SK-N-SH (cell line): ENCODE measurements at regions not wholly inside any gene's neighbourhood (a gene's known extent, or its start where the extent isn't known, plus 50 kb on each side); places are given as distances from the start of the nearest gene placed in this dataset.

Experiments used
- CTCF ChIA-PET: fragments of 300-600, 350-600 bp; formaldehyde crosslinking; extraction: SDS; loops from one replicate; lab custom pipeline; 2021; lab: Yijun Ruan, JAX
- POLR2A ChIA-PET: fragments of 350-600 bp; sonication (Branson Sonifier 250); formaldehyde crosslinking; extraction: SDS; loops from one replicate; lab custom pipeline; 2020; ENCODE audit warnings: antibody characterized with exemption, inconsistent platforms; lab: Yijun Ruan, JAX
- DNase-seq: peaks from one replicate; pipeline ENCODE4 v3.0.0; 2012
- H2AFZ ChIP-seq: fragments of 200-600 bp; sonication (generic); 2 replicates; pipeline ENCODE4 v1.8.1; 2016; ENCODE audit warnings: antibody characterized with exemption, mild to moderate bottlenecking, low read depth
- H3F3A ChIP-seq: fragments of 200-600 bp; sonication (generic); replicated peaks from 2 replicates; pipeline ENCODE3; 2016; ENCODE audit warnings: antibody characterized with exemption, mild to moderate bottlenecking; ENCODE audit not compliant: insufficient read depth
- H3K27ac ChIP-seq, 2 experiments: fragments of 200-500 bp in 1 of 2; fragments of 200-600 bp in 1 of 2; sonication (Bioruptor generic) in 1 of 2; sonication (generic), shearing (Covaris generic) in 1 of 2; 2 replicates each; pipeline versions ENCODE4 v1.5.1 to v1.6.1; 2014 to 2016; ENCODE audit warnings: low read depth in 2 of 2, inconsistent platforms in 1 of 2, low read length in 1 of 2, mild to moderate bottlenecking in 1 of 2, mixed read lengths in 1 of 2
- H3K27me3 ChIP-seq: fragments of 200-600 bp; sonication (generic), shearing (Covaris generic); 2 replicates; pipeline ENCODE4 v1.6.1; 2016; ENCODE audit warnings: mixed run types; ENCODE audit not compliant: insufficient read depth
- H3K36me3 ChIP-seq, 2 experiments: fragments of 200-500 bp in 1 of 2; fragments of 200-600 bp in 1 of 2; sonication (Bioruptor generic) in 1 of 2; sonication (generic) in 1 of 2; replicated peaks in 1 of 2; 2 replicates each; pipeline versions ENCODE3 to v1.5.1; 2014 to 2016; ENCODE audit warnings: low read length in 1 of 2, mild to moderate bottlenecking in 1 of 2; ENCODE audit not compliant: insufficient read depth in 2 of 2, control insufficient read depth in 1 of 2
- H3K4me1 ChIP-seq, 2 experiments: fragments of 200-500 bp in 1 of 2; fragments of 200-600 bp in 1 of 2; sonication (Bioruptor generic) in 1 of 2; sonication (generic), shearing (Covaris generic) in 1 of 2; 2 replicates each; pipeline versions ENCODE4 v1.5.1 to v1.6.1; 2014 to 2016; ENCODE audit warnings: low read depth in 1 of 2, low read length in 1 of 2, mixed run types in 1 of 2; ENCODE audit not compliant: insufficient read depth in 2 of 2, control insufficient read depth in 1 of 2
- H3K4me2 ChIP-seq: fragments of 200-600 bp; sonication (generic), shearing (Covaris generic); 2 replicates; pipeline ENCODE4 v1.6.1; 2017; ENCODE audit warnings: mixed run types
- H3K4me3 ChIP-seq, 2 experiments: fragments of 200-500 bp in 1 of 2; fragments of 200-600 bp in 1 of 2; sonication (Bioruptor generic) in 1 of 2; sonication (generic), shearing (Covaris generic) in 1 of 2; 2 replicates each; pipeline versions ENCODE4 v1.5.1 to v1.8.1; 2014 to 2016; ENCODE audit warnings: low read depth in 2 of 2, inconsistent platforms in 1 of 2, low read length in 1 of 2, mild to moderate bottlenecking in 1 of 2, mixed read lengths in 1 of 2, moderate library complexity in 1 of 2
- H3K79me2 ChIP-seq: fragments of 200-600 bp; sonication (generic); 2 replicates; pipeline ENCODE4 v1.8.1; 2017; ENCODE audit warnings: mild to moderate bottlenecking; ENCODE audit not compliant: insufficient read depth
- H3K9ac ChIP-seq: fragments of 200-600 bp; sonication (generic); 2 replicates; pipeline ENCODE4 v1.6.1; 2017; ENCODE audit warnings: mixed run types
- H3K9me2 ChIP-seq: fragments of 200-600 bp; sonication (generic); 2 replicates; pipeline ENCODE4 v1.6.1; 2017; ENCODE audit warnings: mixed run types
- H3K9me3 ChIP-seq: fragments of 200-600 bp; sonication (generic); 2 replicates; pipeline ENCODE4 v1.6.1; 2017; ENCODE audit warnings: mixed run types, mild to moderate bottlenecking, moderate library complexity
- H4K20me1 ChIP-seq: fragments of 200-600 bp; sonication (generic); 2 replicates; pipeline ENCODE4 v1.6.1; 2017; ENCODE audit warnings: mild to moderate bottlenecking, mixed run types; ENCODE audit not compliant: insufficient read depth
- CTCF ChIP-seq: fragments of 200-600 bp; sonication (generic); IDR thresholded peaks from 2 replicates; pipeline ENCODE4 v1.6.1; 2017; ENCODE audit warnings: antibody characterized with exemption, mild to moderate bottlenecking, moderate library complexity
- EP300 ChIP-seq, 2 experiments: IDR thresholded peaks; 2 replicates each; pipeline versions ENCODE4 v1.4.0 to v1.6.1; 2012; ENCODE audit warnings: borderline replicate concordance in 1 of 2, low read depth in 1 of 2, low read length in 1 of 2
- EZH2phosphoT487 ChIP-seq: fragments of 200-600 bp; sonication (generic); IDR thresholded peaks from 2 replicates; pipeline ENCODE4 v1.6.1; 2017; ENCODE audit warnings: low read depth, mixed run types, mild to moderate bottlenecking, antibody characterized with exemption, moderate library complexity, borderline replicate concordance
- GATA2 ChIP-seq: sonication (generic); formaldehyde crosslinking; IDR thresholded peaks from 2 replicates; pipeline ENCODE4 v1.5.0; 2020; ENCODE audit warnings: mild to moderate bottlenecking, missing genetic modification reagents
- MEF2A ChIP-seq: IDR thresholded peaks from 2 replicates; pipeline ENCODE4 v1.4.0; 2012; ENCODE audit warnings: low read depth, borderline replicate concordance
- MXI1 ChIP-seq: IDR thresholded peaks from 2 replicates; pipeline ENCODE4 v1.6.1; 2012; ENCODE audit warnings: mild to moderate bottlenecking, low read depth, low read length, improper control_type of control experiment
- NFIC ChIP-seq: IDR thresholded peaks from 2 replicates; pipeline ENCODE4 v1.4.0; 2012; ENCODE audit warnings: borderline replicate concordance
- NRF1 ChIP-seq: IDR thresholded peaks from 2 replicates; pipeline ENCODE4 v1.6.1; 2012; ENCODE audit warnings: low read depth, mild to moderate bottlenecking, low read length
- PBX3 ChIP-seq: IDR thresholded peaks from 2 replicates; pipeline ENCODE4; 2012
- RAD21 ChIP-seq: IDR thresholded peaks from 2 replicates; pipeline ENCODE4 v1.6.1; 2012; ENCODE audit warnings: mild to moderate bottlenecking, low read length
- RXRA ChIP-seq: IDR thresholded peaks from 2 replicates; pipeline ENCODE4 v1.4.0; 2012; ENCODE audit warnings: low read depth, mild to moderate bottlenecking, borderline replicate concordance
- SIN3A ChIP-seq: IDR thresholded peaks from 2 replicates; pipeline ENCODE4 v1.6.1; 2012; ENCODE audit warnings: low read depth, mild to moderate bottlenecking, low read length, moderate library complexity, borderline replicate concordance
- SMC3 ChIP-seq: IDR thresholded peaks from 2 replicates; pipeline ENCODE4 v1.6.1; 2012; ENCODE audit warnings: low read depth, low read length, improper control_type of control experiment
- TAF1 ChIP-seq: IDR thresholded peaks from 2 replicates; pipeline ENCODE4 v1.6.1; 2012; ENCODE audit warnings: low read depth, mild to moderate bottlenecking, low read length, moderate library complexity, borderline replicate concordance
- TCF12 ChIP-seq: IDR thresholded peaks from 2 replicates; pipeline ENCODE4 v1.4.0; 2012
- USF1 ChIP-seq: IDR thresholded peaks from 2 replicates; pipeline ENCODE4 v1.4.0; 2012; ENCODE audit warnings: low read depth, borderline replicate concordance
- WGBS: methylation state at CpG from one replicate; pipeline ENCODE4 v1.1.6; 2017; ENCODE audit warnings: low lambda C conversion rate; 5-methylcytosine and 5-hydroxymethylcytosine counted together

- H3K4me3 ChIP-seq: no peak overlapping the region
- H3K79me2 ChIP-seq: no peaks in the 10 kb centered on the region
- WGBS: 3% methylated on average over 2 of the region's 2 CpGs
- no peak for DNase-seq
- no peak for TF ChIP-seq MXI1
- no peak for TF ChIP-seq MEF2A
- no peak for TF ChIP-seq TAF1
- TF ChIP-seq EP300 (IDR thresholded peaks at IDR 0.05; ENCODE audit: borderline replicate concordance in 1 of 2, low read depth in 1 of 2, low read length in 1 of 2): no peak
- no peak for TF ChIP-seq SMC3
- TF ChIP-seq TCF12: no peak
- H2AFZ ChIP-seq: no peak overlapping the region
- no peak overlapping the region for H3K4me2 ChIP-seq
- H3K27me3 ChIP-seq: peaks cover 52% of the 10 kb centered on the region
- H3K4me1 ChIP-seq: no peaks in the 10 kb centered on the region
- no peaks in the 10 kb centered on the region for H4K20me1 ChIP-seq
- CTCF ChIA-PET: no interaction called here
- no peaks in the 10 kb centered on the region for H3K36me3 ChIP-seq
- POLR2A ChIA-PET: no interaction called here
- no peak overlapping the region for H3K9ac ChIP-seq
- no peaks in the 10 kb centered on the region for H3K9me3 ChIP-seq
- H3F3A ChIP-seq: no peaks in the 10 kb centered on the region
- no peaks in the 10 kb centered on the region for H3K9me2 ChIP-seq
- no peak overlapping the region for H3K27ac ChIP-seq
Observed at GRCh38 chr6:159541296-159541695, 151.7 kb downstream of the SOD2 start.

- no peaks in the 10 kb centered on the region for H4K20me1 ChIP-seq
- ChIA-PET CTCF (interaction anchor here (0.9 to 1.3 kb wide), 2 partner anchors 71 to 77 kb away, joined by 3 to 6 read pairs; no protein-coding TSS in a partner anchor), POLR2A (no interaction called here)
- H3F3A ChIP-seq: no peaks in the 10 kb centered on the region
- H3K4me1 ChIP-seq: no peaks in the 10 kb centered on the region
- no peak overlapping the region for H3K4me3 ChIP-seq
- no peaks in the 10 kb centered on the region for H3K79me2 ChIP-seq
- 4% methylated on average over 5 of the region's 6 CpGs for WGBS
- TF ChIP-seq MEF2A (no peak), USF1 (no peak), NFIC (no peak), RXRA (no peak), MXI1 (no peak), TCF12 (no peak), RAD21 (no peak), NRF1 (no peak), PBX3 (no peak), CTCF (no peak), SIN3A (no peak), GATA2 (CRISPR knock-in tag) (no peak), EZH2phosphoT487 (no peak)
- DNase-seq: no peak
- no peaks in the 10 kb centered on the region for H3K9me3 ChIP-seq
- peaks cover 52% of the 10 kb centered on the region for H3K27me3 ChIP-seq
- H3K27ac ChIP-seq: no peak overlapping the region
- no peaks in the 10 kb centered on the region for H3K36me3 ChIP-seq
- no peak overlapping the region for H3K9ac ChIP-seq
- no peak overlapping the region for H3K4me2 ChIP-seq
- no peak overlapping the region for H2AFZ ChIP-seq
- no peaks in the 10 kb centered on the region for H3K9me2 ChIP-seq
Observed at GRCh38 chr6:159540883-159541282, 152.2 kb downstream of the SOD2 start.
